ENCODE measurements at regions not wholly inside any gene's neighbourhood (a gene's known extent, or its start where the extent isn't known, plus 50 kb on each side); places are given as distances from the start of the nearest gene placed in this dataset.
"Not testable (repeated sequence)": the region's sequence is repeated elsewhere in the genome, so short reads cannot be mapped to it uniquely, and the experiment has no call there.

DNA sequence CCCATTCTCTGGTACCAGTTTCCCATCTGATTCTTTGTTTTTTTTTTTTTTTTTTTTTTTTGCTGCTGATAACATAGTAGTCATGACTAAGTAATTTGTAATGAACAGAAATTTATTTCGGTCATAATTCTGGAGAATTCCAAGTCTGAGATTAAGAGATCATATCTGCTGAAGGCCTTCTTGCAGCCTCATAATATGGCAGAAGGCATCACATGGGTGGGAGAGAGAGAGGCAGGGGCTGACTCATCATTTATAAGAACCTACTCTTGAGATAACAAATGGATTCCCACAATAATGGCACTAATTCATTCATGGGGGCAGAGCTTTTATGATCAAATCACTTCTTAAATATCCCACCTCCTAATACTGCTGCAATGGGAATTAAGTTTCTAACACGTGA is 1034.3 kb downstream of the STIM2 start:
- no peak for DNase-seq

DNA sequence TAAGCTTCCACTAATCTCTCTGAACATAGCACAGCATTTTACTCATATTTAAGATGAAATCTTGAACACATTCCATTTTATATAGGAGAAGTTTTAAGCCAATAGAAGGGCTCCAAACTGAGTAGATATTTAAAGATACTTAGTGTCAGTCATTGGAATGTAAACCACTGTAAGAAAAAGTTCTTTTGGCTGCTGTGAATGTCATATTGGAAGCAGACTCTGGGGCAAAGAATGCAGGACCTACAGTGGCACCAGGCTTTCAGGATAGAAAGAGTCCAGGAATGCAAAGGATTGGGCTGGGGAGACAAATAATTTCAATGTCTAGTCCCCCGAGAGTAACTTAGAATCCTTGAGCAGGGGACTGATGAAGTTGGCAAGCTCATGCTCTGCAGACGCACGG is 1047.7 kb downstream of the STIM2 start:
- DNase-seq, result no peak

DNA sequence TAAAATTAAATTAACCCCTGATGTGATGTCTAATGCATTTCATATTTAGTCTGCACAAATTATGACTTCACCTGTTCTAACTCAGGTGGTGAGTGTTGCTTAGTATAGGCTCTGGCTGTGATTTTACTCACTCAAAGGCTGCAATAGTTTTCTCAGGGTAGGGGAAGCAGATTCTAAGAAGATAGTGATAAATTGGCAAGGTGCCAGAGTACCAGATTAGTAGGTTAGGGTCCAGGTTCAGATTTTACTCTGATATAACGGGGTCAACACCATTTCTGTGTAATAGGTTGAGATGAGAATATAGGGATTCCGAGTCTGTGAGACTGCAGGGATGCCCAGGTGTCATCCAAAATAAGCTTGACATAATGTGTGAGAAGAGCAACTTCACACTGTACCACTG is 1049.6 kb downstream of the STIM2 start:
- no peak for DNase-seq

DNA sequence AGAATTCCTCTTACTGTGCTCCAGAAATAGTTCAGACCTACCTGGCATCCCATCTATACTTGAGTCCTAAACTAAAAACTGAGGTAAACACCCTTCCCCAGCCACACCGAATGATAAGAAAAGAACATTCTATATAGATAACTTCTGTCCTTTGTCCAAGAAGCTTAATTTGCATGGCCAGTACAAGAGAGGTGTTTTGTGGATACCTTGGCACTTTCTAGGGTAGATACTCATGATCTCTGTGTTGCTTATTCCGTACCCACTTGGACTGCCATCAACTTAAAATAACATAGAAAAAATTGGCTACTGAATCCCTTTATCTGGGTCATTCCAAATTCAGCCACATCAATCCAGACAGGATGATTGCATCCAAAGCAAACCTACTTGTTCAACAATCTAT is 1050.4 kb downstream of the STIM2 start:
- DNase-seq, result no peak

DNA sequence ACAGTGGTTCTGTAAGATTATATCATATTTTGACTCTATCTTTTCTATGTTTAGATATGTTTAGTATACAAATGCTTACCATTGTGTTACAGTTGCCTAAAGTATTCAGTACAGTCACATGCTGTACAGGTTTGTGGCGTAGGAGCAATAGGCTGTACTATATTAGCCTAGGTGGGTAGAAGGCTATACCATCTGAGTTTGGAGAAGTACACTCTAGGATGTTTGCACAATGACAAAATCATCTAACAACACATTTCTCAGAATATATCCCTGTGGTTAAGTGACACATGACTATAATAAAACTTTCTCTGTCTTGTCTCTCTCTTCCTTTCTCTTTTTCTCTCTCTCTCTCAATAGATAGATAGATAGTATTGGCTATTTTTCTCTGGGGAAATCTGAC is 1053.1 kb downstream of the STIM2 start:
- DNase-seq, result no peak

DNA sequence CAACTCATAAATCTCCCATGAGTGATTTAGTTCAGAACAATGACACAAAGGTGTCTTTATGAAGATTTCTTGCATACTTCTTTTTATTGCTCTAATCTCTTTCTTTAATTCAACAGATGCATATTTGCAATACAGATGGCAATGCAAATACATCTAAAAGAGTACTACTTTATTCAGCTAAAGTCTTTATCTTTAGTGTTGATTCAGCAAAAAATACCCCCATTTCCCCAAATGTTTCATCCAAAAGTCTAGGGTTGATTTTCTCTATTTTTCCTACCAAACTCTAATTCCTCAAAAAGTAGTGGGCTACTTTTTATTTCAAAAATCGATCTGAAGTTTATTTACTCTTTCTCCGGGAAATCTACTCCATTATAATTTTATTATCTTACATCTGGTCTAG is 1055.2 kb downstream of the STIM2 start:
- no peak for DNase-seq

DNA sequence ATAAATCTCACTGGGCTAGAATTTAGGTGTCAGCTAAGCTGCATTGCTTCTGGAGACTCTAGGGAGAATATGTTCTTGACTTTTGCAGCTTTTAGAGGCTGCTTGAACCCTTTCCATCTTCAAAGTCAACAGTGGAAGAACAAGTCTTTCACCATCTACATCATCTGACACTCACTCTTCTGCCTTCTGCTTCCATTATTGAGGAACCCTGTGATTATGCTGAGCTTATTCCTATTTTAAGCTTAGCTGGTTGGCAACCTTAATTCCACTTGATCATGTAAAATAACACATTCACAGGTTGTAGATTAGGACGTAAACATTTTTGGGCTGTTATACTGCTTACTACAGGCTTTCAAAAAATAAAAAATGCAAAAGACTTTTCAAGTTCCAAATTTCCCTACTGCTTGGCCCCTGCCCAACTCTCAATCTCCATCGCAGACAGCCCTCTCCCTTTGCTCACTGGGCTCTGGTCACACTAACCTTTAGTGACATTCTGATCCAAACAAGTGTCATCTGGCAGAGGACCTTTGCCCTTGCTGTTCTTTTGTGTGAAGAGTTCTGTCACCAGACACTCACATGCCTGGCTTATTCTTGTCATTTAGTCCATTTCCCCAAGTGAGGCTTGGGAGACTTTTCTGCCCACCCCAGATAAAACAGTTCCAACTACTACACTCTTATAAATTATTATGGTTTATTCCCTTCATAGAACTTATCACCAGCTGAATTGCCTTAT is 1056.0 kb downstream of the STIM2 start:
- DNase-seq, result no peak

DNA sequence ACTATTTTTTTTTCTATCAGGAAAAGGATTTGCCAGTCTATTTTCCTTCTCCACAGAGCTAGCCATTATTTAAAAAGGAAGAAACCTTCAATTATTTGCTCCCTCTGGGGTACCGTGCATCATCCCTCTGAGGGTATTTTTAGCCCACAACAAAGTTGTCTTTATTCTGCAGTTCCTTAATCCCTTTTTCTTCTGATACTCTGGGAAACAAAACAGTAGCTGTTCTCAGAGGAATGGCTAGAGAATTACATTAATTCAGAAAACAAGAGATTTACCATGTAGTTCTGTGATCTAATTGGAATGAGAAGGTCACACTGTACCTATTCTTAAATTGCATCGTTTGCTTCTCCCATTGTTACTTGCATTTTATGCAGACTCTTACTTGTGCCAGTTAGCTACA is 1056.7 kb downstream of the STIM2 start:
- no peak for DNase-seq

DNA sequence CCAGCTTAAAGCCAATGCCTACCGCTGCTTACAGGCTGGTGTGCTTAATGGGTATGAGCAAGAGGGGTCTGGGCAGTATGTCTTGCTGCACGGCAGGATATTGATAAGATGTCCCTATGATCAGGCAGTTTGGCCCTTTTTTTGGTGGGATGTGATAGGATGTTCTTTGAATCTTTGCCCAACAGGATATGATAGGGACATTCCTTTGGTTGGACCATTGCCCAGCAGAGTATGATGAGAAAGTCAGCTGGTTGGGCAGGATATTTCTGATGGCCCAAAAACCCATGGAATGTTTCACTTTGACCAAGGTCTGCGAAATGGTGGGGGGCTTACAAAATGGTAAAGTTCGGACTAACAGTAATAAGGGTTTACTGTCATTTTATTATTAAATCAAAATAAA is 1060.6 kb downstream of the STIM2 start:
- no peak for DNase-seq

DNA sequence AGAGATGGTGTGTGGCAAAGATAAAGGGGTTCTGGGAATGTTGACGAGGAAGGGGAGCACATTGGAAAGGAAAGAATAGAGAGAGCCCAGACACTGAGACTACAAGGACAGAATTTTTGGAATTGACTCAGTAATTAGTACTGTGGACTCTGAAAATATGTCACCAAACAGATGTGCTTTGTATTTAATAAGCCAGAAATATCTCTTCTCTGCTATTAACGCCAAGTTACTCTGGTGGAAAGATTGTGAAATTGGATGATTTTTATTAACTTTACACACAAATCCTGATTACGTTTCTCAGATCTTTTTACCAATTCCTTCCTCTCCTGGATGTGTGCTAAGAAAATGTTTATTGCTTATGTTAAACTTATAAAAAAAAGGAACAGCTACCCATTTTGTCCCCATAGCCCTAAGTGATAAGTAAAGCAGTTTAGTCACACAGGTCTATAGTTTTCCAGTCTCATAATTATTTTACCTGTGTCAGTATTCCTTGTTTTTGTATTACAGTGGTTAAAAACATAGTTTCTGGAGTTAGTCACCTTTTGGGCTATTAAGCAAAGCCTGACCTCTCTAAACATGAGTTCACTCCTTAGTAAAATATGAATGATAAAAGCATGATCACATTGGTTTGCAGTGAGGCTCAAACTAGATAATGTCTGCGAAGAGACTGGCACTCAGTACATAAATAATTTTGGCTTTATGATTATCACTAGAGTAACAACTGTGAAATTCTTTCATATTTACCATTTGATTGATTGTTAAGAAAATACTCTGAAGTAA is 1068.3 kb downstream of the STIM2 start:
- DNase-seq, result no peak

DNA sequence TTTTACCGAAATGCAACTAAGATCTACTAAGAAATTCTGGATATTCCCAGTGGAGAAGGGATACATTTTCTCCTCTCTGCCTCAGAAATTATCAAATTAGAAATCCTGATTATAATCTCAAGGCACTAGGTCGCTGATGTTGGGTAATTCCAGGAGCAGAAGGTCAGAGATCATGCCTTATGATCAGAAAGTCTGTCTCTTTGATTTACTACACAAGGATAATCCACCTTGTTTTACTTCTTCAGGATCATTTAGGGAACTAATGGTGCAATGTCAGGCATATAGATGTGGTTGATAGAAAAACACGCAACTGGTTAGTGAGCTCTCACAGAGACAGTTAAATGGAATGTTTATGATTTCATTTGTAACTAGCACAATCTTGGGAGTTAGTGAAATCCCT is 1069.7 kb downstream of the STIM2 start:
- DNase-seq, result no peak

DNA sequence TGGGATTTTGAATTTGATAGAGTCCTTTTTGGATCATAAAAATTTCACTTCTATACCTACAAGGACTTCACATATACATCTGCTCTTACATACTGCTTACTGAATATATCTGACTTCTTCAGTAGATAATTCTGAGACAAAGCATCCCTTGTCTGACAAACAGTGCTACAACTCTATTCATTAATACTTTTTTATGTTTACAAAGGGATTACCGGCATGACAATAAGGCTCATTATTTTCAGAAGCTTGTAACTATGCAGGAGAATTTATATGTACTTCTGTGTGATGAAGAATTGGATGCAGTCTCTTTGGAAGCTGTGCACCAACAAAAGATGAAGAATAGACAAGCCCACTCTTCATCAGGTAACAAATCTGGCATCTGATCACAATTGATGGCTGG is 1070.3 kb downstream of the STIM2 start:
- DNase-seq, result no peak

DNA sequence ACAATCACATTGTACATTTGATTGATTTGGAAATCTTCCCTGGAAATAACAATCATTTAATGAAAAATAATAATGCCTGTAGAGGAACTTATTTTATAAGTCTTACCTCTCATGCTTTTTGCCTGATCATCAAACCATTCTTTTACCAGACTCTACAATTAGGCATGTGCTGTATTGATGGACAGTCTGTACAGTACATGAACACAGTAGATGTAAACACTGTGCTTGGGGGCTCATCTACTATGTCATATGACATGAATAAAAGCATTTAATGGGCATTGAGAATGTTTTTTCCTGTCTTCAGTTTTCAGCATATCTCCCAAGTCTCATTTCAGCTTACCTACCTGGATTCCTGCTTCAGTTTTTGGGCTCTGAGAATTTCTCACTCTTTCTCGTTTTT is 1070.9 kb downstream of the STIM2 start:
- DNase-seq, result no peak

DNA sequence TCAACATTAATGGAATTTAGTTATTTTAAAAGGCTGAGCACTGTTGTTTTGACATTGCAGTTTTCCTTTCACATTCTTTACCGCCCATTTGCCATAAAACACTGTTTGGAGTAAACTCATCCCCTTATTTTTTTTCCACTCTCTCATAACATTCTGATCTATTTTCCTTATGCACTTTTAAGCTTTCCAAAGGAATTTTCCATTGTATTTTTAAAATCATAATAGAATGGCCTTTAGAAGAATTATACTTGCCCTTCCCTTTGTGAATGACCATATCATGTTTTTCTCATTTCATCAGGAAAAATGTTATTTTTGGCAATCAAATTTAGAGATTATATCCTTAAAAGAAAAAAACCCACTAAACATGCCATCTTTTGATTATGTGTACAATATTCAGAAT is 1074.2 kb downstream of the STIM2 start:
- DNase-seq, result no peak

DNA sequence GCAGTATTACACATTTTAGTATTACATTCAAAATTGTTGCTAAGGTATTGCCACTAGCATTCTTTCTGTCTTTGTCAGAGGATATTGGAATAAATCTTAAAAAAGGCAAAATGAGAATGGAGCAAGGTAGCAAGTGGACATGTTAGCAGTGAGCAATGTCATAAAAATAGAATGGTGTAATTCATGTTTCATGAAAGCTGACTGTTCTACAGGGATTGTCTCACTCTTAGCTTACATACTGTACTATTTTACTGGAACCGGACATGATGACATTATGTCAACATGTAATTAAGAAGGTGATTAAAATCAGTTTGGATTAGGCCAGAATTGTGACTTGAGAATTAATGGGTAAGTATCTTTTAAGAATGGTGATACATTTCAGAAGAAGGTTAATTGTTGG is 1086.2 kb downstream of the STIM2 start:
- DNase-seq, result no peak

DNA sequence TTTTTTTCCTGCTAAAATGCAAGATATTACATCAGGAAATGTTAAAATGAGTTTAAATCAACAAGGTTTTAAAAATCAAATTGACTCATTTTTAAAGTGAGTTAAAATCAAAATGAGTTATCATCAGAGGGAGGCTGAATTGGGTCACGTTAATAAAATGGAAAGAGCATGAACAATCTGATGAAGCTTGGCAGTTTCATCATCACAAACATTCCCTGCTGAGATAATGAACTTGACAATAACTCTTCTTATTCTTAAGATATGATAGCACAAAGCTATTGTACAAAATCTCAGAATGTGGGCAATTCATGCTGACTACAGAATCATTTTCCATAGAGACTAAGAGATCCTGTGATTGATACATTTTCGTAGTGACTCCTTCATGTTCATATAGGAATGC is 1086.7 kb downstream of the STIM2 start:
- no peak for DNase-seq

DNA sequence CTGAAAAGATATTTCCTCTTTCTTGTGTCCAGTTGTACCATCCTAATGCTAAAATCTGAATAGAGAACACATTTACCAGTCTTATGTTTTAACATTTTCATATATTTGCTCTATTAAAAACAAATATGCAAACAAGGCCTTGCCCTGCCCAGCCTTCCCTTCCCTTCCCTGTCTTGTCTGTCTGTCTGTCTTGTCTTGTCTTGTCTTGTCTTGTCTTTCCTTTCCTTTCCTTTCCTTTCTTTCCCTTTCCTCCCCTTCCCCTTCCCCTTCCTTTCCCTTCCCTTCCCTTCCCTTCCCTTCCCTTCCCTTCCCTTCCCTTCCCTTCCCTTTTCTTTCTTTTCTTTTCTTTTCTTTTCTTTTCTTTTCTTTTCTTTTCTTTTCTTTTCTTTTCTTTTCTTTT is 1103.5 kb downstream of the STIM2 start:
- DNase-seq, result no peak

DNA sequence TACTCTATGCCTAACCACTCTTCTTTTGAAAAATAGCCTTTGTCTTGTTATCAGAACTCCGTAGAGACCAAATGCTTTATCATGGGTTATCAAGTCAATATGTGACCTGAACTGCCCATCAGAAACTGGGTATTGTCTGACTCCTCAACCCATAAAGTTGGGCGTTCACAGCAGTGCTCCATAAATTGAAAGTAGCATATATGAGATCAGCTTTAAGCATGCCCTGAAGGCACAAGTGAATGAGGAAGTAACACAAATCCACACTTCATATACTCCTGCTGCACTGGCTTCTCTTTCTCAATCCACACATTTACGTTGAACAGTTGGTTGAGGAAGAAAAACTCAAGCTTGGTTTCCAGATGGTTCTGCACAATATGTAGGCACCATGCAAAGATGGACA is 1106.0 kb downstream of the STIM2 start:
- DNase-seq, result no peak

DNA sequence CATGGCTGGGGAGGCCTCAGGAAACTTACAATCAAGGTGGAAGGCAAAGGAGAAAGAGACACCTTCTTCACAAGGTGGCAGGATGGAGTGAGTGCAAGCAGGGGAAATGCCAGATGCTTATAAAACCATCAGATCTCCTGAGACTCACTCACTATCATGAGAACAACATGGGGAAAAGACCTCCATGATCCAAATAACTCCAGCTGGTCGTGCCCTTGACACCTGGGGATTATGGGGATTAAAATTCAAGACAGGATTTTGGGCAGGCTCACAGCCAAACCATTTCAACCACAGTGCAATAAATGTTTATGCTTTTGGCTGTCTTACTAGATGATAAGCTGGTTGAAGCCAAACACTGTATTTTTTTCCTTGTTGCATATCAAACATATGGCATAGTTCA is 1112.4 kb downstream of the STIM2 start:
- DNase-seq, result no peak

DNA sequence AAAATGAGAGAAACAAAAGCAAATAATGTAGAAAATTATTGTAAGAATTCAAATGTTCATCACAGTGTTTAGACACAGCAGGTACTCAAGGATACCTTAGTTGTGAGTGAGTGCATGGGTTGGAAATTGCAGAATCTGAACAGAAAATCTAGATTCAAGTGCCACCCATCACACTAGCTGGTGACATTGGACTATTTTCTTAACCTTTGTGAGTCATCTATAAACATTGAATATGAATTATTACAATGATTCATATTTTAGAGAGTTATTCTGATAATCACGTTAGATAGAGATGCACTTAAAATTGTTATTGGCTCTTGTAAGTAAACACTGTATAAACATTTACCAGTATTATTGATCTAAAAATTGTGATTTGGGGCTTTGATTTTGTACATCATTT is 1113.1 kb downstream of the STIM2 start:
- DNase-seq, result no peak

DNA sequence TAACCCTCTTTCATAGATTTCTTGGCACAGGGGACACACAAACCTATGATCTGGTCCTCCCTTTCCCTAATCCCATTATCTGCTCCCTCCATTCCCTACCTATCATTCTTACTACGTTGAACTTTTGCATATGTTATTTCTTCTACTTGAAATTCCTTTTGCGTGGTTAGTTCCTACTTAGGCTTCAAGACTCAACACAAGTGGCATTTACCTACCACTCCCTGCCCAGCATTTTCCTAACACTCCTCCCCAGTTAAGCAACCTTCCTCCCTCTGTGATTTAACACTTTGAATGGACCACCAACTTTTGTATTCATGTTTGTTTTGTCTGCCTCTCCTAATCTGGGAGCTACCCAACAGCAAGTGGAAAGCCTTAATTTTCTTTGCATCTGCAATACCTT is 1113.7 kb downstream of the STIM2 start:
- no peak for DNase-seq

DNA sequence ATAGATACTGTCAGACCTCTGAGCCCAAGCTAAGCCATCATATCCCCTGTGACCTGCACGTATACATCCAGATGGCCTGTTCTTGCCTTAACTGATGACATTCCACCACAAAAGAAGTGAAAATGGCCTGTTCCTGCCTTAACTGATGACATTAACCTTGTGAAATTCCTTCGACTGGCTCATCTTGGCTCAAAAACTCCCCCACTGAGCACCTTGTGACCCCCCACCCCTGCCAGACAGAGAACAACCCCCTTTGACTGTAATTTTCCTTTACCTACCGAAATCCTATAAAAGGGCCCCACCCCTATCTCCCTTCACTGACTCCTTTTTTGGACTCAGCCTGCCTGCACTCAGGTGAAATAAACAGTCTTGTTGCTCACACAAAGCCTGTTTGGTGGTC is 1114.2 kb downstream of the STIM2 start:
- DNase-seq, result not testable (repeated sequence)

DNA sequence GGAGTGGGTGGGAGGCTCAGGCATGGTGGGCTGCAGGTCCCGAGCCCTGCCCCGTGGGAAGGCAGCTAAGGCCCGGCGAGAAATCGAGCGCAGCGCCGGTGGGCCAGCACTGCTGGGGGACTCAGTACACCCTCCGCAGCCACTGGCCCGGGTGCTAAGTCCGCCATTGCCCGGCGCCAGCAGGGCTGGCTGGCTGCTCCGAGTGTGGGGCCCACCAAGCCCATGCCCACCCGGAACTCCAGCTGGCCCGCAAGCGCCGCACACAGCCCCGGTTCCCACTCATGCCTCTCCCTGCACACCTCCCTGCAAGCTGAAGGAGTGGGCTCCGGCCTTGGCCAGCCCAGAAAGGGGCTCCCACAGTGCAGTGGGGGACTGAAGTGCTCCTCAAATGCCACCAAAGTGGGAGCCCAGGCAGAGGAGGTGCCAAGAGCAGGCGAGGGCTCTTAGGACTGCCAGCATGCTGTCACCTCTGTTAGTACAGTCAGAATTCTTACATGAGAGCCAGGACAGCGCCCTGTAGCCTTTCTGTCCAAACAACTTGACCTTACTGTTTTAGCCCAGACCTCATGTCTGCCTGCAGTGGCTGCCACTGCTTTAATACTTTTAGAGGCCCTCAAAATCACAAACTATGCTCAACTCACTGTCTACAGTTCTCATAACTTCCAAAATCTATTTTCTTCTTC is 1117.9 kb downstream of the STIM2 start:
- DNase-seq, result not testable (repeated sequence)

DNA sequence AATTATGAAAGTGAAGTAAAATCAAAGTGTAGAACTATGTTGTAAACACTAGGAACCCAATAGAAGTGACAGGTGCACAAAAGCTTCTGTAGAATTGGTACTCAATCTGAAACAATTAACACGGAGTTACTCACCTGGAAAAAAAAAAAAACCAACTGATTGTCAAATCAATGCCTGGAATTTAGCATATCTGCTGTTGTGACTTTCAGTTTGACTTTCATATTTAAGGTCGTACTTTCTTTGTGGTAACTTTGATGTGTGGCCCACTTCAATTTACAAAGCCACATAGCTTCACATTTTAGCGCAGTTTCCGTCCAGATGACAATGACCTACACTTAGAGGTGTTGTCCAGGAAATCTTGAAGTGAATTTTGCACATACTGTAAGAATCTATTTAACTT is 1124.9 kb downstream of the STIM2 start:
- DNase-seq, result no peak
